ENCODE measurements at regions not wholly inside any gene's neighbourhood (a gene's known extent, or its start where the extent isn't known, plus 50 kb on each side); places are given as distances from the start of the nearest gene placed in this dataset.

- no peak for TF ChIP-seq CTCF (IDR thresholded peaks at IDR 0.05 in 4 of 5, conservative IDR thresholded peaks at IDR 0.05 in 1 of 5)
- no peak for TF ChIP-seq POLR2A (IDR thresholded peaks at IDR 0.05)
Measured at GRCh38 chr2:46821600-46821999, 94.0 kb downstream of the MCFD2 start.
